ENCODE measurements at regions not wholly inside any gene's neighbourhood (a gene's known extent, or its start where the extent isn't known, plus 50 kb on each side); places are given as distances from the start of the nearest gene placed in this dataset.

GRCh38 chr7:155182406-155182970 is 112.4 kb downstream of the HTR5A start:
- DNase-seq, result no peak

- DNase-seq, result no peak
Observed at GRCh38 chr7:155183655-155184054, 113.5 kb downstream of the HTR5A start.

- no peak for DNase-seq
Observed at GRCh38 chr7:155184923-155185322, 112.8 kb upstream of the INSIG1 start.

- DNase-seq, result no peak
Observed at GRCh38 chr7:155187061-155187785, 110.5 kb upstream of the INSIG1 start.

DNA sequence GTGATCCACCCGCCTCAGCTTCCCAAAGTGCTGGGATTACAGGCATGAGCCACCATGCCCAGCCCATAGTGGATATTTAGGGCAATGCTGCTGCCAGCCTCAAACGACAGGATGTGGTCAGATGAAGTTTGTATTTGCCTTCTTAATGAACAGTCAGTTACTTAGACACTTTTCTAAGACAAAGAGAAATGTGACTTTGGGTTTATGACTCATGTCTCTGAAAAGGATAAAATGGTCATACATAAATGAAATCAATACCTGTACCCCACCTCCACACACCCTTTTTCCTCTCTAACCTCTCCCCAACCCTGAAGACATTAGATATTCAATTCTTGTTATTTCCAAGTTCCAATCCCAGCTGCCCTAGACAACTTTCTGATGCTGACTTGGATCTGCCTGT is 109.3 kb upstream of the INSIG1 start:
- no peak for DNase-seq

DNA sequence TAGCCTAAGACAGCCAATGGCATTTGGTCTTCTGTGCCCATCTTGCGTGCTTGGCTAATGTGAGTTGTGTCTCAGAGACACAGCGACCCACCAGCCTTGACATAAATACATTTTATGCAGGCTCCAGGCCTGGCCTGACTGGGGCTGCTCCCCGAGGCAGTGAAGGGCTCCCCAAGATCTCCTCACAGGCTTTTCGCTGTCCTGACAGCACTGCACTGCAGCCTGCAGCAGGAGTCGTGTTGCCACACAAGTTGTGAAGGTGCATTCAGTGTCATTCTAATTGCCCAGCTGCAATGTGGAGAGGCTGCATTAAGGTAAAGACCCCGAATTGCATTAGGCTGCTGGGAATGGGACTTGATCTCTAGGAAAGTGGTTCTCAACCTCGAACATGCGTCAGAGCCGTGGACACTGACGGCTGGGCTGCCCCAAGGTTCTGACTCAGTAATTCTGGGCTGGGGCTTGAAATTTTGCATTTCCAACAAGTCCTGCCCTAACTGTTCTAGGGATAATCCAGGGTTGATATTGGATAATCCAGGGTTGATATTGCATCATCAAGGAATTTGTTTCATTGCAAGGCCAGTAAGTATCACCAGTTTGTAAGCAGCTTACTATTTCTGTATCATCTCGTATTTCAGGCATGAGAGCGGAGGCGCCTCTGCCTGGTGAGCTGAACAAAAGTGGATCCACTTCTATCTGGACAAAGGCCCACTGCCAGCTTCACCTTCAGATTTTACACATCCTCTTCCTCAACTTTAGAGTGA is 108.7 kb upstream of the INSIG1 start:
- no peak for DNase-seq

GRCh38 chr7:155189590-155189989 is 108.1 kb upstream of the INSIG1 start:
- no peak for DNase-seq

DNA sequence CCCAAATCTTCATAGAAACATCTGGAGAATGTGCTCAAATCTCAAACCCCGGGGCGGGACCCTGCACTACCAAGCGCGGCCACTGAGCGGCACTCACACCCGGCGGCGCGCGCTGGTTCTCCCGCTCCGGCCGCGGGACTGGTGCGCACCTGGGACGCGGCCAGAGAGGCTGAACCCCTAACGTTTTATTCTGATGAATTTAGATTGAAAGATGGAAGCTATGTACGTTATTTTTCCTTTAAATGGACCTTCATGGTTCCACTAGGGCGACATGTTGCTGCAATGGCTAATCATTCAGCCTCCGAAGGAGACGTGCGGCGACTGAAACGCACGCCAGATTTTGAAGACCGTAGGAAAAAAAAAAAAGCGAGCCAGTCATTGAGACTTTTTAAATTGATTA is 107.0 kb upstream of the INSIG1 start:
- peak; percentile 47 for DNase-seq

DNA sequence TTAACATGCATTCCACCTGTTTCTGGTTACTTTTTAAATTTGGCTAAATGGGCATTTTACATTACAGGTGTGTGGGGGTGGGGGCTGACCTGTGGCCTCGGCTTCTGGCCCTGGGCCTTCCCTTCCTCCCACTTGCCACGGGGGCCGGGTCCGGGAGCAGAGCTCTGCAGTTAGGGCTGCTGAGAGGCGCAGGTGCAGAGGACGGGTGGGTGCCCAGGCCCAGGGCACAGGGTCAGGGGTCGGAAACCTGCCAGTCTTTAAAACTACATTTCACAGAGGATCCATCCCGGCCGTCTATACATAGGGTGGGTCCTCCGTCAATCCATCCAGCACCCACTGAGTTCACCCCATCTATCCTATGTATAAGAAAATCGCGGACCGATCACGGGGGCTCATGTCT is 106.5 kb upstream of the INSIG1 start:
- no peak for DNase-seq

- no peak for DNase-seq
Observed at GRCh38 chr7:155191901-155192478, 105.7 kb upstream of the INSIG1 start.

GRCh38 chr7:155192961-155193640 is 104.6 kb upstream of the INSIG1 start:
- DNase-seq, result no peak

GRCh38 chr7:155193716-155194115 is 104.0 kb upstream of the INSIG1 start:
- DNase-seq, result no peak

- DNase-seq, result no peak
Observed at GRCh38 chr7:155194382-155195140, 103.1 kb upstream of the INSIG1 start.

DNA sequence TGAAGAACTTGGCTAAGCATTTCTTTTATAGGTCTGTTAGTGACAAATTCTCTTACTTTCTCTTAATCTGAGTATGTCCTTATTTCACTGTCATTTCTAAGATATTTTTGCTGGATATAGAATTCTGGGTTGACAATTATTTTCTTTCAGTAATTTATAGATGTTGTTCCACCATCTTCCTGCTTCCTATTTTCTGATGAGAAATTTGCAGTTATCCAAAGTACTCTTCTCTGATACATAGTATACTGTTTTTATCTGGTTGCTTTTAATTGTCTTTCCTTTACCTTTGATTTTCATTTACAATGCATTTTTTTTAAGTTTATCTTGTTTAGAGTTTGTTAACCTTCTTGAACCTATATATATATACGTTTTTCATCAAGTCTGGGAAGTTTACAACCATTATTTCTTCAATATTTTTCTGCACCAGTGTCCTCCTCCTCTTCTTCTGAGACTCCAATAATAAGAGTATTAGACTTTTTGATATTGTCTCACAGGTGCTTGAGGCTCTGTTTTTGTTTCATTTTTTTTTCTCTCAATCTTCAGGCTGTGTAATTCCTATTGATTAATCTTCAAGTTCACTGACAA is 101.6 kb upstream of the INSIG1 start:
- no peak for DNase-seq

- no peak for DNase-seq
Observed at GRCh38 chr7:155198196-155198892, 99.3 kb upstream of the INSIG1 start.

GRCh38 chr7:155198901-155199845 is 98.5 kb upstream of the INSIG1 start:
- no peak for DNase-seq

- DNase-seq, result no peak
Observed at GRCh38 chr7:155201325-155202087, 96.2 kb upstream of the INSIG1 start.

DNA sequence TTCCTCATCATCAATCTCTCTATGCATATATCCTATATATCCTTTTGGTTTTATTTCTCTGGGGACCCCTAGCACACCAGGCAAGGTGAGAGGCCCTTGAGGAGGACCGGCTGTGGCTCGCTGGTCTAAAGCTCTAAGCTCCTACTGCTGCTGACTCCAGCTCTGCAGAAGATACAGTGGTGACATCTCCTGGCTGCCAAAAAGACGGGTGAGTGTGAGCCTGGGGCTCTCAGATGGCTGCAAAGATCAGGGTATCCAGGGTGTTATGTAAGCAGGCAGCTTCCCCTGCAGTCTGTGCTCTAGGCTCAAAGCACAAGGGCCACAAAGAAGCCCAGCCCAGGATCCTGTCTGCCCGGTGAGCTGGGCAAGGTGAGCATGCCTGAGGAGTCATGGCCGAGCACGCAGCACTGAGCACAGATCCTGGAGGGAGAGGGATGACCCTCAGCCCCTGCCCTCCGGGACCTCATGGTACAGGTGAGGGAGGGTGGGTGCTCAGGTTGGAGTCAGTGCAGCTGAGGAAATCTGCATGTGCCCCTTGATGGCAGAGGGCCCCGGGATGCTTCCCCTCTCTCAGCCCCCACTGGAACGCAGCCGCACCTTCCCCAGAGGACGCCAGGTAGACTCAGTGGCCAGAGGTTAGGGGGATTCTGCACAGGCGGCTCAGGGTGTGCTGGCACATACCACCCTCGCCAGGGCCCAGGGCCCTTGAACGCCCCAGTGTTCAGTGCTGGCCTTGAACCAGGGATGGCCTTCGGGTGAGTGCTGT is 95.4 kb upstream of the INSIG1 start:
- DNase-seq, result no peak

All from activated CD4-positive, alpha-beta T cell treated with anti-CD3 and anti-CD28 coated beads for 1 hour (primary cell).